HUES64 (cell line): ENCODE measurements at regions not wholly inside any gene's neighbourhood (a gene's known extent, or its start where the extent isn't known, plus 50 kb on each side); places are given as distances from the start of the nearest gene placed in this dataset.
"Not testable (repeated sequence)": the region's sequence is repeated elsewhere in the genome, so short reads cannot be mapped to it uniquely, and the experiment has no call there.

Source experiments
- H3K27ac ChIP-seq: 2 replicates; pipeline ENCODE4 v1.7.0; 2013; ENCODE audit warnings: low read depth, low read length, inconsistent platforms
- H3K27me3 ChIP-seq: 2 replicates; pipeline ENCODE4 v1.6.1; 2013; ENCODE audit warnings: mild to moderate bottlenecking, low read length; ENCODE audit not compliant: insufficient read depth
- H3K36me3 ChIP-seq: 2 replicates; pipeline ENCODE4 v1.6.1; 2013; ENCODE audit warnings: mild to moderate bottlenecking, low read length; ENCODE audit not compliant: insufficient read depth
- H3K4me1 ChIP-seq: 2 replicates; pipeline ENCODE4 v1.6.1; 2013; ENCODE audit warnings: mild to moderate bottlenecking, low read length, moderate library complexity; ENCODE audit not compliant: insufficient read depth
- H3K4me3 ChIP-seq: 2 replicates; pipeline ENCODE4 v1.5.1; 2013; ENCODE audit warnings: mild to moderate bottlenecking, low read length, moderate library complexity
- H3K9ac ChIP-seq: 2 replicates; pipeline ENCODE4 v1.6.1; 2013; ENCODE audit warnings: mild to moderate bottlenecking, low read depth, low read length
- H3K9me3 ChIP-seq: 2 replicates; pipeline ENCODE4 v1.6.1; 2013; ENCODE audit warnings: low read depth, low read length; ENCODE audit not compliant: insufficient read depth
- WGBS: fragments of 150-250, 120-280 bp; methylation state at CpG from one replicate; pipeline ENCODE4 v1.1.7; 2013; ENCODE audit warnings: missing lambda C conversion rate; 5-methylcytosine and 5-hydroxymethylcytosine counted together

GRCh38 chr1:38777464-38777957, 82.1 kb downstream of the RRAGC start:
- Histone ChIP-seq H3K9me3 (no peaks in the 10 kb centered on the region), H3K4me3 (no peak overlapping the region), H3K36me3 (no peaks in the 10 kb centered on the region), H3K9ac (no peak overlapping the region), H3K27ac (no peak overlapping the region), H3K4me1 (peaks cover 7% of the 10 kb centered on the region; the same call in 1 of the 2 replicates), H3K27me3 (no peaks in the 10 kb centered on the region)
- 87% methylated on average over 6 of the region's 6 CpGs for WGBS

GRCh38 chr1:38776466-38777065, 83.0 kb downstream of the RRAGC start:
- no peak overlapping the region for H3K9ac ChIP-seq
- H3K27ac ChIP-seq = no peak overlapping the region
- peaks cover 3% of the 10 kb centered on the region; the same call in 1 of the 2 replicates for H3K4me1 ChIP-seq
- H3K27me3 ChIP-seq = no peaks in the 10 kb centered on the region
- no peaks in the 10 kb centered on the region for H3K36me3 ChIP-seq
- H3K4me3 ChIP-seq = no peak overlapping the region
- H3K9me3 ChIP-seq = no peaks in the 10 kb centered on the region

- Histone ChIP-seq H3K9ac (no peak overlapping the region), H3K4me1 (peaks cover 3% of the 10 kb centered on the region; the same call in 1 of the 2 replicates), H3K27me3 (no peaks in the 10 kb centered on the region), H3K4me3 (no peak overlapping the region), H3K36me3 (no peaks in the 10 kb centered on the region), H3K27ac (no peak overlapping the region), H3K9me3 (no peaks in the 10 kb centered on the region)
- 92% methylated on average over 9 of the region's 9 CpGs for WGBS
These were observed 84.3 kb downstream of the RRAGC start for GRCh38 chr1:38775175-38775845.

- Histone ChIP-seq H3K9ac (no peak overlapping the region), H3K36me3 (no peaks in the 10 kb centered on the region), H3K9me3 (no peaks in the 10 kb centered on the region), H3K4me1 (no peaks in the 10 kb centered on the region), H3K27me3 (no peaks in the 10 kb centered on the region), H3K4me3 (no peak overlapping the region), H3K27ac (no peak overlapping the region)
- 67% methylated on average over 2 of the region's 2 CpGs for WGBS
These were observed 86.1 kb downstream of the RRAGC start for GRCh38 chr1:38773483-38773882.

GRCh38 chr1:38772953-38773352, 86.6 kb downstream of the RRAGC start:
- no peak overlapping the region for H3K4me3 ChIP-seq
- H3K9me3 ChIP-seq = no peaks in the 10 kb centered on the region
- H3K4me1 ChIP-seq = no peaks in the 10 kb centered on the region
- no peaks in the 10 kb centered on the region for H3K36me3 ChIP-seq
- no peak overlapping the region for H3K27ac ChIP-seq
- no peak overlapping the region for H3K9ac ChIP-seq
- WGBS = 95% methylated on average over 3 of the region's 3 CpGs
- H3K27me3 ChIP-seq = no peaks in the 10 kb centered on the region

- Histone ChIP-seq H3K4me1 (no peaks in the 10 kb centered on the region), H3K9me3 (no peaks in the 10 kb centered on the region), H3K36me3 (no peaks in the 10 kb centered on the region), H3K9ac (no peak overlapping the region), H3K4me3 (no peak overlapping the region), H3K27ac (no peak overlapping the region), H3K27me3 (no peaks in the 10 kb centered on the region)
- WGBS = 51% methylated on average over 4 of the region's 4 CpGs
These were observed 87.5 kb downstream of the RRAGC start for GRCh38 chr1:38772026-38772425.

- WGBS = 100% methylated on average over 2 of the region's 5 CpGs
- H3K4me3 ChIP-seq, H3K9ac ChIP-seq, H3K36me3 ChIP-seq, H3K4me1 ChIP-seq, H3K27me3 ChIP-seq, H3K9me3 ChIP-seq, H3K27ac ChIP-seq: not testable (repeated sequence)
These were observed 88.9 kb downstream of the RRAGC start for GRCh38 chr1:38770516-38771173.

GRCh38 chr1:38766125-38766524, 93.4 kb downstream of the RRAGC start:
- no peaks in the 10 kb centered on the region for H3K9me3 ChIP-seq
- no peaks in the 10 kb centered on the region for H3K4me1 ChIP-seq
- no peak overlapping the region for H3K9ac ChIP-seq
- 80% methylated on average over 7 of the region's 7 CpGs for WGBS
- no peaks in the 10 kb centered on the region for H3K27me3 ChIP-seq
- no peaks in the 10 kb centered on the region for H3K36me3 ChIP-seq
- H3K4me3 ChIP-seq = no peak overlapping the region
- H3K27ac ChIP-seq = no peak overlapping the region

- Histone ChIP-seq H3K4me1 (no peaks in the 10 kb centered on the region), H3K4me3 (no peak overlapping the region), H3K27ac (no peak overlapping the region), H3K27me3 (no peaks in the 10 kb centered on the region), H3K36me3 (no peaks in the 10 kb centered on the region), H3K9me3 (no peaks in the 10 kb centered on the region), H3K9ac (no peak overlapping the region)
- WGBS = 92% methylated on average over 6 of the region's 6 CpGs
These were observed 96.5 kb downstream of the RRAGC start for GRCh38 chr1:38763121-38763520.

GRCh38 chr1:38760562-38760961, 99.0 kb downstream of the RRAGC start:
- H3K27me3 ChIP-seq = no peaks in the 10 kb centered on the region
- no peaks in the 10 kb centered on the region for H3K4me1 ChIP-seq
- H3K36me3 ChIP-seq = no peaks in the 10 kb centered on the region
- H3K27ac ChIP-seq = no peak overlapping the region
- H3K9me3 ChIP-seq = no peaks in the 10 kb centered on the region
- no peak overlapping the region for H3K9ac ChIP-seq
- 87% methylated on average over 2 of the region's 2 CpGs for WGBS
- no peak overlapping the region for H3K4me3 ChIP-seq

GRCh38 chr1:38758820-38759219, 100.8 kb downstream of the RRAGC start:
- Histone ChIP-seq H3K9me3 (no peaks in the 10 kb centered on the region), H3K27ac (no peak overlapping the region), H3K4me3 (no peak overlapping the region), H3K27me3 (no peaks in the 10 kb centered on the region), H3K36me3 (no peaks in the 10 kb centered on the region), H3K4me1 (no peaks in the 10 kb centered on the region), H3K9ac (no peak overlapping the region)
- 94% methylated on average over 5 of the region's 5 CpGs for WGBS
